Endothelial cell of umbilical vein (primary cell): ENCODE measurements at regions not wholly inside any gene's neighbourhood (a gene's known extent, or its start where the extent isn't known, plus 50 kb on each side); places are given as distances from the start of the nearest gene placed in this dataset.

Source experiments
- BruUV-seq: library from RNA; stranded (reverse); fragments of 400-500 nt; replicated peaks from 2 replicates; lab custom pipeline; 2021; lab: Mats Ljungman, UMichigan
- CTCF ChIA-PET: fragments of 300-600, 350-600 bp; sonication (Branson Sonifier 250); formaldehyde crosslinking; loops from one replicate; lab custom pipeline; 2021; ENCODE audit warnings: antibody characterized with exemption, inconsistent platforms; lab: Charles Lee
- POLR2A ChIA-PET: fragments of 300-600, 350-600 bp; sonication (Branson Sonifier 250); formaldehyde crosslinking; loops from one replicate; lab custom pipeline; 2021; ENCODE audit warnings: antibody characterized with exemption, inconsistent platforms; lab: Charles Lee
- DNase-seq: peaks from one replicate; pipeline ENCODE4 v3.0.0-alpha.2; 2011; ENCODE audit warnings: low read depth, low spot score
- FAIRE-seq: peaks from 2 replicates; lab custom pipeline; 2011; peaks lifted over from hg19 to GRCh38; lab: Jason Lieb, UNC
- H2AFZ ChIP-seq: 2 replicates; pipeline ENCODE4 v1.6.0; 2012; ENCODE audit warnings: low read depth, low read length, control low read depth, inconsistent platforms
- H3K27ac ChIP-seq: 2 replicates; pipeline ENCODE4 v1.5.1; 2011; ENCODE audit warnings: low read depth, mild to moderate bottlenecking, control low read depth, low read length, moderate library complexity; ENCODE audit not compliant: insufficient read depth
- H3K27me3 ChIP-seq, 2 experiments: 2 replicates each; pipeline versions ENCODE4 v1.6.0 to v1.6.1; 2011; ENCODE audit warnings: low read length in 2 of 2, mixed read lengths in 1 of 2; ENCODE audit not compliant: control insufficient read depth in 2 of 2, insufficient read depth in 2 of 2
- H3K36me3 ChIP-seq, 2 experiments: 2 replicates in 1 of 2; 3 replicates in 1 of 2; pipeline ENCODE4 v1.5.1; 2011; ENCODE audit warnings: low read length in 2 of 2, mild to moderate bottlenecking in 1 of 2, moderate library complexity in 1 of 2; ENCODE audit not compliant: control insufficient read depth in 2 of 2, insufficient read depth in 2 of 2; ENCODE audit errors: extremely low read depth in 1 of 2
- H3K4me1 ChIP-seq: 3 replicates; pipeline ENCODE4 v1.5.1; 2011; ENCODE audit warnings: mild to moderate bottlenecking, low read length; ENCODE audit not compliant: control insufficient read depth, insufficient read depth; ENCODE audit errors: extremely low read depth
- H3K4me2 ChIP-seq: 2 replicates; pipeline ENCODE4 v1.6.1; 2011; ENCODE audit warnings: low read length, control low read depth, mixed read lengths; ENCODE audit not compliant: insufficient read depth
- H3K4me3 ChIP-seq, 3 experiments: fragments of 200-600 bp in 1 of 3; sonication (generic), shearing (Covaris generic) in 1 of 3; replicated peaks in 1 of 3; 2 replicates each; pipeline ENCODE4 v1.5.1; 2011 to 2016; ENCODE audit warnings: control low read depth in 3 of 3, low read length in 3 of 3, mild to moderate bottlenecking in 2 of 3, inconsistent platforms in 1 of 3, low read depth in 1 of 3, moderate library complexity in 1 of 3; ENCODE audit not compliant: insufficient read depth in 1 of 3
- H3K79me2 ChIP-seq: 2 replicates; pipeline ENCODE4 v1.6.0; 2012; ENCODE audit warnings: low read length, inconsistent platforms; ENCODE audit not compliant: control insufficient read depth, insufficient read depth
- H3K9ac ChIP-seq: replicated peaks from 2 replicates; pipeline ENCODE3; 2011; ENCODE audit warnings: low read length, control low read depth; ENCODE audit not compliant: insufficient read depth; ENCODE audit errors: extremely low read depth
- H3K9me1 ChIP-seq: replicated peaks from 3 replicates; pipeline ENCODE4 v1.6.0; 2011; ENCODE audit warnings: mild to moderate bottlenecking, low read length; ENCODE audit not compliant: control insufficient read depth, insufficient read depth; ENCODE audit errors: extremely low read depth
- H3K9me3 ChIP-seq: replicated peaks from 2 replicates; pipeline ENCODE4 v1.5.1; 2012; ENCODE audit warnings: low read length, inconsistent platforms; ENCODE audit not compliant: control insufficient read depth, insufficient read depth
- H4K20me1 ChIP-seq: replicated peaks from 2 replicates; pipeline ENCODE3; 2011; ENCODE audit warnings: mild to moderate bottlenecking, low read length; ENCODE audit not compliant: control insufficient read depth, insufficient read depth; ENCODE audit errors: extremely low read depth
- EZH2 ChIP-seq: IDR thresholded peaks from 2 replicates; pipeline ENCODE4 v1.6.1; 2012; ENCODE audit warnings: borderline replicate concordance, low read depth, mild to moderate bottlenecking, moderate library complexity, low read length, inconsistent platforms; ENCODE audit not compliant: severe bottlenecking
- FOS ChIP-seq: IDR thresholded peaks from 2 replicates; pipeline ENCODE4 v1.6.1; 2011; ENCODE audit warnings: mild to moderate bottlenecking, low read length, moderate library complexity, borderline replicate concordance; ENCODE audit not compliant: insufficient read depth
- GATA2 ChIP-seq: IDR thresholded peaks from 2 replicates; pipeline ENCODE4 v1.7.0; 2011; ENCODE audit warnings: low read depth, mild to moderate bottlenecking, moderate library complexity, mixed read lengths, low read length; ENCODE audit not compliant: insufficient read length, insufficient read depth
- JUN ChIP-seq: IDR thresholded peaks from 2 replicates; pipeline ENCODE4 v1.6.1; 2011; ENCODE audit warnings: borderline replicate concordance, low read depth; ENCODE audit not compliant: insufficient read length, insufficient read depth
- MAX ChIP-seq: IDR thresholded peaks from 2 replicates; pipeline ENCODE4 v1.6.1; 2011; ENCODE audit not compliant: insufficient read depth, insufficient read length
- MYC ChIP-seq: IDR thresholded peaks from one replicate; pipeline ENCODE4 v1.6.1; 2011; ENCODE audit warnings: mild to moderate bottlenecking, low read depth, low read length
- POLR2A ChIP-seq: IDR thresholded peaks from 2 replicates; pipeline ENCODE4 v1.6.1; 2012; ENCODE audit warnings: low read depth, mild to moderate bottlenecking, control low read depth, low read length
- dilution Hi-C: fragments of 300-500 bp; cut with MboI; formaldehyde crosslinking; loops from one replicate; pipeline ENCODE4 v1.15.0; 2019; ENCODE audit warnings: low sequenced_read_pairs; ENCODE audit not compliant: extremely low pct_ligation_motif_present
- intact Hi-C: fragments of 100-400 bp; cut with micrococcal nuclease; formaldehyde crosslinking; loops from one replicate; pipeline ENCODE4 v1.10.0; 2022

- Histone ChIP-seq H3K36me3 (no peaks in the 10 kb centered on the region), H3K9me1 (no peaks in the 10 kb centered on the region), H3K27me3 (no peaks in the 10 kb centered on the region), H3K27ac (no peak overlapping the region), H3K9me3 (no peaks in the 10 kb centered on the region), H3K9ac (no peak overlapping the region), H2AFZ (no peak overlapping the region), H3K79me2 (no peaks in the 10 kb centered on the region), H4K20me1 (no peaks in the 10 kb centered on the region), H3K4me2 (no peak overlapping the region), H3K4me3 (no peak overlapping the region), H3K4me1 (no peaks in the 10 kb centered on the region)
- DNase-seq (no peak), FAIRE-seq (no peak)
- intact Hi-C loops = no loop called here
- dilution Hi-C loops = no loop called here
- CTCF ChIA-PET = no interaction called here
- POLR2A ChIA-PET = no interaction called here
- BruUV-seq = no TSS peak
- TF ChIP-seq POLR2A (no peak), MYC (no peak)
Measured at GRCh38 chrY:19026631-19027030, 253.1 kb upstream of the HSFY2 start.

DNA sequence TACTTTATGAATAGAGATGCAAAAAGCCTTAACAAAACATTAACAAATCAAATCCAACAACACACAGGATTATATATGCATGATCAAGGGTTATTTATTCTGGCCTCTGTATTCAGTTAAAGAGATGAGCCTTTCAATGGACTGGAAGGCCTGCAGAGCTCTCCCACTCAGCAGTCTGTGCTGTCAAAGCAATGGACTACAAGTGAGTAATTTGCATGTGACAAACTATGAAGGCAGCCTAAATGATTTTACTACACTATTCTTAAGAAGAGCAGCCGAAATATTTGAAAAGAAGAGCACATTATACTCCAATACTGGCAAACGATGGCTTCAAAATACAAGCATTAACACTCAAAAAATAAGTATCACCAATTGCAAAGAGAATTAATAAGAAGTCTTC, 250.4 kb upstream of the HSFY2 start:
- FAIRE-seq = no peak

More for the DNA sequence above, 250.4 kb upstream of the HSFY2 start:
- Histone ChIP-seq H3K79me2 (no peaks in the 10 kb centered on the region), H3K4me3 (no peak overlapping the region), H3K9ac (no peak overlapping the region), H3K27ac (no peak overlapping the region), H3K4me2 (no peak overlapping the region), H3K9me3 (no peaks in the 10 kb centered on the region), H3K9me1 (no peaks in the 10 kb centered on the region), H3K27me3 (no peaks in the 10 kb centered on the region), H4K20me1 (no peaks in the 10 kb centered on the region), H2AFZ (no peak overlapping the region), H3K4me1 (no peaks in the 10 kb centered on the region), H3K36me3 (no peaks in the 10 kb centered on the region)
- CTCF ChIA-PET = no interaction called here
- TF ChIP-seq FOS = no peak
- TF ChIP-seq MAX = no peak
- TF ChIP-seq EZH2 = no peak
- no peak for TF ChIP-seq JUN
- no peak for TF ChIP-seq GATA2
- dilution Hi-C loops (no loop called here), intact Hi-C loops (no loop called here)
- POLR2A ChIA-PET = no interaction called here
- DNase-seq = no peak
- no TSS peak for BruUV-seq
